ENCODE measurements at regions not wholly inside any gene's neighbourhood (a gene's known extent, or its start where the extent isn't known, plus 50 kb on each side); places are given as distances from the start of the nearest gene placed in this dataset.

GRCh38 chr2:16409006-16409390, 256.6 kb downstream of the CYRIA start:
- no peak for TF ChIP-seq CTCF (IDR thresholded peaks at IDR 0.05 in 8 of 11, conservative IDR thresholded peaks at IDR 0.05 in 3 of 11)
- TF ChIP-seq POLR2AphosphoS5 (IDR thresholded peaks at IDR 0.05): no peak
